K562 (cell line): ENCODE measurements at regions not wholly inside any gene's neighbourhood (a gene's known extent, or its start where the extent isn't known, plus 50 kb on each side); places are given as distances from the start of the nearest gene placed in this dataset.

Experiments
- CBFB ChIP-seq: sonication (generic); formaldehyde crosslinking; IDR thresholded peaks from 2 replicates; pipeline ENCODE4 v1.4.0; 2020; ENCODE audit warnings: mild to moderate bottlenecking, missing genetic modification reagents
- E2F6 ChIP-seq, 2 experiments: IDR thresholded peaks; 2 replicates each; pipeline ENCODE4 v1.6.1; 2011; ENCODE audit warnings: borderline replicate concordance in 1 of 2, control low read depth in 1 of 2, low read depth in 1 of 2, low read length in 1 of 2, mild to moderate bottlenecking in 1 of 2, mixed read lengths in 1 of 2, moderate library complexity in 1 of 2; ENCODE audit not compliant: insufficient read depth in 1 of 2, insufficient read length in 1 of 2, poor library complexity in 1 of 2, severe bottlenecking in 1 of 2; ENCODE audit errors: extremely low read depth in 1 of 2
- EHMT2 ChIP-seq: fragments of 450-650 bp; IDR thresholded peaks from 2 replicates; pipeline ENCODE4 v1.6.1; 2018; ENCODE audit warnings: antibody characterized with exemption
- ETS2 ChIP-seq: IDR thresholded peaks from 2 replicates; pipeline ENCODE4 v1.6.1; 2016; ENCODE audit warnings: borderline replicate concordance, missing genetic modification characterization, mild to moderate bottlenecking, moderate library complexity, missing compliant biosample characterization; ENCODE audit not compliant: poor library complexity, severe bottlenecking
- FOS ChIP-seq: IDR thresholded peaks from 3 replicates; pipeline ENCODE4 v1.6.1; 2011; ENCODE audit not compliant: insufficient read length; ENCODE audit errors: extremely low read depth
- HIVEP1 ChIP-seq: fragments of 250-450 bp; sonication (Bioruptor Pico); IDR thresholded peaks from 2 replicates; pipeline ENCODE4 v1.4.0; 2020; ENCODE audit warnings: mild to moderate bottlenecking
- IRF9 ChIP-seq: fragments of 450-650 bp; IDR thresholded peaks from 2 replicates; pipeline ENCODE4 v1.6.1; 2016; ENCODE audit warnings: missing biosample characterization, missing genetic modification characterization
- KAT8 ChIP-seq: fragments of 450-650 bp; IDR thresholded peaks from 2 replicates; pipeline ENCODE4 v1.6.1; 2016; ENCODE audit warnings: low read depth, mild to moderate bottlenecking
- MCM7 ChIP-seq, 2 experiments: fragments of 450-650 bp; IDR thresholded peaks; 2 replicates each; pipeline ENCODE4 v1.6.1; 2016 to 2018
- NCOA4 ChIP-seq: fragments of 450-650 bp; IDR thresholded peaks from 2 replicates; pipeline ENCODE4 v1.6.1; 2018; ENCODE audit warnings: mild to moderate bottlenecking; ENCODE audit not compliant: partially characterized antibody
- SETDB1 ChIP-seq: IDR thresholded peaks from one replicate; pipeline ENCODE4 v1.6.1; 2012; ENCODE audit warnings: low read length, control low read depth, inconsistent platforms
- TSC22D4 ChIP-seq: fragments of 450-650 bp; IDR thresholded peaks from 2 replicates; pipeline ENCODE4 v1.6.1; 2016; ENCODE audit warnings: missing genetic modification characterization, missing biosample characterization, control low read depth
- UBTF ChIP-seq, 2 experiments: IDR thresholded peaks; 2 replicates each; pipeline ENCODE4 v1.6.1; 2012; ENCODE audit warnings: improper control_type of control experiment in 2 of 2, low read depth in 2 of 2, low read length in 2 of 2, borderline replicate concordance in 1 of 2
- ZHX1 ChIP-seq: fragments of 150-350 bp; conservative IDR thresholded peaks from 2 replicates; pipeline ENCODE4 v1.6.1; 2014; ENCODE audit warnings: low read length
- ZKSCAN8 ChIP-seq: fragments of 200-800 bp; sonication (Bioruptor generic); IDR thresholded peaks from 2 replicates; pipeline ENCODE4 v1.6.1; 2016; ENCODE audit warnings: missing genetic modification characterization, missing compliant biosample characterization
- ZNF133 ChIP-seq: fragments of 250-450 bp; sonication (Bioruptor Pico); IDR thresholded peaks from 2 replicates; pipeline ENCODE4 v1.4.0; 2020; ENCODE audit warnings: mild to moderate bottlenecking
- ZNF263 ChIP-seq: sonication (generic); formaldehyde crosslinking; IDR thresholded peaks from 2 replicates; pipeline ENCODE4 v1.8.0; 2022; ENCODE audit warnings: mild to moderate bottlenecking, missing genetic modification reagents, borderline replicate concordance
- ZNF347 ChIP-seq: fragments of 450-650 bp; formaldehyde crosslinking; IDR thresholded peaks from 2 replicates; pipeline ENCODE4 v1.4.0; 2020; ENCODE audit warnings: low read depth, mild to moderate bottlenecking, moderate library complexity
- ZNF57 ChIP-seq: fragments of 450-650 bp; formaldehyde crosslinking; IDR thresholded peaks from 2 replicates; pipeline ENCODE4 v1.4.0; 2020; ENCODE audit warnings: mild to moderate bottlenecking, moderate library complexity

- no peak for TF ChIP-seq UBTF (IDR thresholded peaks at IDR 0.05; ENCODE audit: borderline replicate concordance in 1 of 2, low read depth in 2 of 2, low read length in 2 of 2)
- TF ChIP-seq ZNF133 = no peak
- TF ChIP-seq E2F6 (IDR thresholded peaks at IDR 0.05; ENCODE audit: borderline replicate concordance in 1 of 2, extremely low read depth in 1 of 2, insufficient read depth in 1 of 2, insufficient read length in 1 of 2, low read depth in 1 of 2, low read length in 1 of 2, poor library complexity in 1 of 2, severe bottlenecking in 1 of 2) = peak in 1 of 2 experiments; percentile 61
- TF ChIP-seq ZNF57 (CRISPR knock-in tag) = no peak
- no peak for TF ChIP-seq IRF9 (tag)
- TF ChIP-seq MCM7 (IDR thresholded peaks at IDR 0.05) = no peak
- TF ChIP-seq KAT8 = no peak
- no peak for TF ChIP-seq CBFB
- no peak for TF ChIP-seq TSC22D4 (tag)
- no peak for TF ChIP-seq HIVEP1
- no peak for TF ChIP-seq NCOA4
- peak; percentile 58; the same call in 1 of the 2 replicates for TF ChIP-seq ZKSCAN8 (CRISPR knock-in tag)
- no peak for TF ChIP-seq ZNF263 (CRISPR knock-in tag)
- no peak for TF ChIP-seq ETS2 (tag)
- TF ChIP-seq SETDB1 = no peak
- no peak for TF ChIP-seq ZHX1
- no peak for TF ChIP-seq EHMT2
- no peak for TF ChIP-seq ZNF347 (CRISPR knock-in tag)
- TF ChIP-seq FOS = no peak
Observed at GRCh38 chr10:83917537-83918506, 221.5 kb upstream of the GHITM start (continued).
